HEK293 (cell line): ENCODE measurements at regions not wholly inside any gene's neighbourhood (a gene's known extent, or its start where the extent isn't known, plus 50 kb on each side); places are given as distances from the start of the nearest gene placed in this dataset.
A peak's percentile ranks its signal among the peaks of the same experiment; 100 is the strongest.

Source experiments
- CTCF ChIA-PET: fragments of 350-600 bp; formaldehyde crosslinking; extraction: SDS; loops from one replicate; lab custom pipeline; 2021; ENCODE audit warnings: antibody characterized with exemption; lab: Yijun Ruan, JAX
- POLR2A ChIA-PET: fragments of 300-600 bp; formaldehyde crosslinking; extraction: SDS; loops from one replicate; lab custom pipeline; 2020; ENCODE audit warnings: antibody characterized with exemption, inconsistent platforms; lab: Yijun Ruan, JAX
- H3K27ac ChIP-seq: fragments of 200-500 bp; sonication (Bioruptor generic); 2 replicates; pipeline ENCODE4 v1.5.1; 2014; ENCODE audit warnings: low read depth, low read length, control low read depth, inconsistent platforms; ENCODE audit errors: extremely low read depth
- H3K36me3 ChIP-seq, 2 experiments: fragments of 200-500 bp in 1 of 2; sonication (Bioruptor generic) in 1 of 2; 1 replicate in 1 of 2; 2 replicates in 1 of 2; pipeline ENCODE4 v1.5.1; 2014 to 2017; ENCODE audit warnings: inconsistent platforms in 2 of 2, low read length in 2 of 2; ENCODE audit not compliant: control insufficient read depth in 2 of 2, insufficient read depth in 1 of 2
- H3K4me1 ChIP-seq: fragments of 200-500 bp; sonication (Bioruptor generic); 2 replicates; pipeline ENCODE4 v1.5.1; 2014; ENCODE audit warnings: mild to moderate bottlenecking, low read length, inconsistent platforms; ENCODE audit not compliant: control insufficient read depth, insufficient read depth
- H3K4me3 ChIP-seq: 2 replicates; pipeline ENCODE4 v1.5.1; 2011; ENCODE audit warnings: low read depth, mild to moderate bottlenecking, control low read depth, low read length, moderate library complexity
- H3K9me3 ChIP-seq: fragments of 200-500 bp; sonication (Bioruptor generic); 2 replicates; pipeline ENCODE4 v1.5.1; 2014; ENCODE audit warnings: low read depth, low read length, inconsistent platforms; ENCODE audit not compliant: control insufficient read depth, insufficient read depth
- CTCF ChIP-seq: fragments of 450-650 bp; formaldehyde crosslinking; IDR thresholded peaks from 2 replicates; pipeline ENCODE4 v1.5.1; 2016; ENCODE audit warnings: missing biosample characterization, missing genetic modification characterization
- GFI1B ChIP-seq: fragments of 450-650 bp; formaldehyde crosslinking; IDR thresholded peaks from 2 replicates; pipeline ENCODE4 v1.5.1; 2016; ENCODE audit warnings: missing biosample characterization, missing genetic modification characterization
- GLIS2 ChIP-seq: fragments of 450-650 bp; formaldehyde crosslinking; IDR thresholded peaks from 2 replicates; pipeline ENCODE4 v1.5.1; 2016; ENCODE audit warnings: missing biosample characterization, missing genetic modification characterization
- HOXD13 ChIP-seq: sonication (generic); formaldehyde crosslinking; IDR thresholded peaks from 2 replicates; pipeline ENCODE4 v1.8.0; 2022; ENCODE audit warnings: missing genetic modification reagents, borderline replicate concordance
- PRDM6 ChIP-seq: fragments of 450-650 bp; formaldehyde crosslinking; IDR thresholded peaks from 2 replicates; pipeline ENCODE4 v1.5.1; 2017; ENCODE audit warnings: missing biosample characterization, missing genetic modification characterization
- RBAK ChIP-seq: fragments of 450-650 bp; formaldehyde crosslinking; IDR thresholded peaks from 2 replicates; pipeline ENCODE4 v1.5.1; 2016; ENCODE audit warnings: missing biosample characterization, missing genetic modification characterization
- SALL2 ChIP-seq: fragments of 450-650 bp; formaldehyde crosslinking; IDR thresholded peaks from 2 replicates; pipeline ENCODE4 v1.5.0; 2017; ENCODE audit warnings: missing biosample characterization, mild to moderate bottlenecking, missing genetic modification characterization, borderline replicate concordance
- SCRT1 ChIP-seq: fragments of 450-650 bp; formaldehyde crosslinking; IDR thresholded peaks from 2 replicates; pipeline ENCODE4 v1.5.1; 2016; ENCODE audit warnings: missing biosample characterization, missing genetic modification characterization, borderline replicate concordance
- SCRT2 ChIP-seq: fragments of 450-650 bp; formaldehyde crosslinking; IDR thresholded peaks from 2 replicates; pipeline ENCODE4 v1.5.1; 2016; ENCODE audit warnings: missing biosample characterization, missing genetic modification characterization
- YY1 ChIP-seq: fragments of 450-650 bp; formaldehyde crosslinking; IDR thresholded peaks from 2 replicates; pipeline ENCODE4 v1.5.1; 2018; ENCODE audit warnings: missing biosample characterization, missing genetic modification characterization
- ZBTB44 ChIP-seq: fragments of 450-650 bp; IDR thresholded peaks from 2 replicates; pipeline ENCODE4 v1.5.1; 2018; ENCODE audit warnings: missing biosample characterization, mild to moderate bottlenecking, missing genetic modification characterization
- ZBTB6 ChIP-seq: fragments of 450-650 bp; formaldehyde crosslinking; IDR thresholded peaks from 2 replicates; pipeline ENCODE4 v1.5.1; 2017; ENCODE audit warnings: missing biosample characterization, missing genetic modification characterization
- ZBTB7A ChIP-seq: fragments of 450-650 bp; formaldehyde crosslinking; IDR thresholded peaks from 2 replicates; pipeline ENCODE4 v1.5.1; 2016; ENCODE audit warnings: low read depth, missing biosample characterization, missing genetic modification characterization
- ZFP37 ChIP-seq: fragments of 450-650 bp; formaldehyde crosslinking; IDR thresholded peaks from 2 replicates; pipeline ENCODE4 v1.5.1; 2016; ENCODE audit warnings: missing biosample characterization, missing genetic modification characterization
- ZNF10 ChIP-seq: fragments of 450-650 bp; formaldehyde crosslinking; IDR thresholded peaks from 2 replicates; pipeline ENCODE4 v1.5.1; 2017; ENCODE audit warnings: missing biosample characterization, missing genetic modification characterization
- ZNF155 ChIP-seq: fragments of 450-650 bp; formaldehyde crosslinking; IDR thresholded peaks from 2 replicates; pipeline ENCODE4 v1.5.1; 2016; ENCODE audit warnings: missing biosample characterization, missing genetic modification characterization
- ZNF184 ChIP-seq: fragments of 450-650 bp; IDR thresholded peaks from 2 replicates; pipeline ENCODE4 v1.5.1; 2018; ENCODE audit warnings: missing biosample characterization, mild to moderate bottlenecking, missing genetic modification characterization
- ZNF24 ChIP-seq: fragments of 450-650 bp; formaldehyde crosslinking; IDR thresholded peaks from 2 replicates; pipeline ENCODE4 v1.5.1; 2016; ENCODE audit warnings: missing biosample characterization, missing genetic modification characterization
- ZNF266 ChIP-seq: fragments of 450-650 bp; formaldehyde crosslinking; IDR thresholded peaks from 2 replicates; pipeline ENCODE4 v1.5.1; 2016; ENCODE audit warnings: missing biosample characterization, missing genetic modification characterization, low read depth
- ZNF350 ChIP-seq: fragments of 450-650 bp; formaldehyde crosslinking; IDR thresholded peaks from 2 replicates; pipeline ENCODE4 v1.5.0; 2017; ENCODE audit warnings: missing biosample characterization, mild to moderate bottlenecking, missing genetic modification characterization
- ZNF423 ChIP-seq: fragments of 450-650 bp; formaldehyde crosslinking; IDR thresholded peaks from 2 replicates; pipeline ENCODE4 v1.5.1; 2016; ENCODE audit warnings: missing biosample characterization, missing genetic modification characterization
- ZNF433 ChIP-seq: fragments of 450-650 bp; formaldehyde crosslinking; IDR thresholded peaks from 2 replicates; pipeline ENCODE4 v1.5.1; 2016; ENCODE audit warnings: missing biosample characterization, missing genetic modification characterization, low read depth
- ZNF473 ChIP-seq: fragments of 450-650 bp; formaldehyde crosslinking; IDR thresholded peaks from 2 replicates; pipeline ENCODE4 v1.5.1; 2017; ENCODE audit warnings: missing biosample characterization, missing genetic modification characterization
- ZNF629 ChIP-seq: fragments of 450-650 bp; formaldehyde crosslinking; IDR thresholded peaks from 2 replicates; pipeline ENCODE4 v1.5.1; 2017; ENCODE audit warnings: missing biosample characterization, missing genetic modification characterization
- ZNF654 ChIP-seq: fragments of 450-650 bp; formaldehyde crosslinking; IDR thresholded peaks from 2 replicates; pipeline ENCODE4 v1.5.1; 2016; ENCODE audit warnings: low read depth, missing biosample characterization, missing genetic modification characterization
- ZNF664 ChIP-seq: fragments of 450-650 bp; formaldehyde crosslinking; IDR thresholded peaks from 2 replicates; pipeline ENCODE4 v1.5.1; 2016; ENCODE audit warnings: missing biosample characterization, missing genetic modification characterization
- ZNF777 ChIP-seq: fragments of 450-650 bp; formaldehyde crosslinking; IDR thresholded peaks from 2 replicates; pipeline ENCODE4 v1.5.1; 2017; ENCODE audit warnings: missing biosample characterization, missing genetic modification characterization, borderline replicate concordance
- ZSCAN5A ChIP-seq: fragments of 450-650 bp; formaldehyde crosslinking; IDR thresholded peaks from 2 replicates; pipeline ENCODE4 v1.5.1; 2016; ENCODE audit warnings: missing biosample characterization, missing genetic modification characterization
- TF ChIP-seq, protein P1 (sequence below): fragments of 450-650 bp; formaldehyde crosslinking; IDR thresholded peaks from 2 replicates; pipeline ENCODE4 v1.5.1; 2016; ENCODE audit warnings: missing biosample characterization, missing genetic modification characterization
- TF ChIP-seq, protein P2 (sequence below): fragments of 450-650 bp; formaldehyde crosslinking; IDR thresholded peaks from 2 replicates; pipeline ENCODE4 v1.5.1; 2016; ENCODE audit warnings: missing biosample characterization, missing genetic modification characterization

DNA sequence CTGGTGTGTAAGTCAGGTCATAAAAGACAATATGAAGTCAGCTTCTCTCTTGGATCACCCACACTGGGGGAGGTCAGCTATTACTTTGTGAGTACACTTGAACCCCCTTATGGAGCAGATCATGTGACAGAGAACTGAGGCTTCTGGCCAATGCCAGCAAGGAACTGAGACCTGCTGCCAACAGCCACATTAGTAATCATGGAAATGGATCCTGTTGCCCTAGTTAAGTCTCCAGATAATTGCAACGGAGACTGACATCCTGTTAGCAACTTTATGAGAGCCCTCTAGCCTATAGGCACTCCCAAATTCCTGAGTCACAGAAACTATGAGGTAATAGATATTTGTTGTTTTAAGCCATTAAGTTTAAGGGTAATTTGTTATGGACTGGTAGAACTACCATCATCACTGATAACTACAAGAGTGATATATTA is 110.4 kb upstream of the GMNC start:
- H3K9me3 ChIP-seq: no peaks in the 10 kb centered on the region
- ChIA-PET POLR2A (no interaction called here), CTCF (interaction anchor here (0.5 kb wide), 1 partner anchor 139 kb away, joined by 3 read pairs; no protein-coding TSS in a partner anchor)
- H3K27ac ChIP-seq: no peak overlapping the region
- no peaks in the 10 kb centered on the region; the same call in none of the 2 replicates for H3K4me1 ChIP-seq
- no peak overlapping the region for H3K4me3 ChIP-seq
- H3K36me3 ChIP-seq: no peaks in the 10 kb centered on the region
- TF ChIP-seq GLIS2 (tag by site-specific recombination): peak; percentile 81
- peak; percentile 96 for TF ChIP-seq PRDM6 (tag by site-specific recombination)
- no peak for TF ChIP-seq RBAK (tag by site-specific recombination)
- no peak for TF ChIP-seq CTCF (tag by site-specific recombination)
- TF ChIP-seq ZNF423 (tag by site-specific recombination): no peak
- TF ChIP-seq ZFP37: 0 out of 2 replicates have a peak, but pooled peaks have one; percentile 38
- TF ChIP-seq YY1: no peak
- TF ChIP-seq ZNF350 (tag by site-specific recombination): no peak
- TF ChIP-seq, protein P1, sequence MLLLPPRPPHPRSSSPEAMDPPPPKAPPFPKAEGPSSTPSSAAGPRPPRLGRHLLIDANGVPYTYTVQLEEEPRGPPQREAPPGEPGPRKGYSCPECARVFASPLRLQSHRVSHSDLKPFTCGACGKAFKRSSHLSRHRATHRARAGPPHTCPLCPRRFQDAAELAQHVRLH (tag by site-specific recombination): peak; percentile 91
- TF ChIP-seq ZNF433: no peak
- no peak for TF ChIP-seq ZNF654 (tag by site-specific recombination)
- no peak for TF ChIP-seq ZNF473 (tag by site-specific recombination)
- peak; percentile 86; the same call in 1 of the 2 replicates for TF ChIP-seq SCRT1
- TF ChIP-seq HOXD13 (CRISPR knock-in tag): no peak
- TF ChIP-seq ZNF155: no peak
- TF ChIP-seq ZNF664 (tag by site-specific recombination): peak; percentile 8; the same call in 1 of the 2 replicates
- TF ChIP-seq ZNF629: peak; percentile 96
- peak; percentile 78 for TF ChIP-seq GFI1B
- no peak for TF ChIP-seq SALL2 (tag by site-specific recombination)
- TF ChIP-seq SCRT2 (tag by site-specific recombination): peak; percentile 85
- TF ChIP-seq, protein P2, sequence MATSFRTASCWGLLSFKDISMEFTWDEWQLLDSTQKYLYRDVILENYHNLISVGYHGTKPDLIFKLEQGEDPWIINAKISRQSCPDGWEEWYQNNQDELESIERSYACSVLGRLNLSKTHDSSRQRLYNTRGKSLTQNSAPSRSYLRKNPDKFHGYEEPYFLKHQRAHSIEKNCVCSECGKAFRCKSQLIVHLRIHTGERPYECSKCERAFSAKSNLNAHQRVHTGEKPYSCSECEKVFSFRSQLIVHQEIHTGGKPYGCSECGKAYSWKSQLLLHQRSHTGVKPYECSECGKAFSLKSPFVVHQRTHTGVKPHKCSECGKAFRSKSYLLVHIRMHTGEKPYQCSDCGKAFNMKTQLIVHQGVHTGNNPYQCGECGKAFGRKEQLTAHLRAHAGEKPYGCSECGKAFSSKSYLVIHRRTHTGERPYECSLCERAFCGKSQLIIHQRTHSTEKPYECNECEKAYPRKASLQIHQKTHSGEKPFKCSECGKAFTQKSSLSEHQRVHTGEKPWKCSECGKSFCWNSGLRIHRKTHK: no peak
- TF ChIP-seq ZBTB7A (tag by site-specific recombination): no peak
- peak; percentile 13; the same call in 1 of the 2 replicates for TF ChIP-seq ZBTB6 (tag by site-specific recombination)
- no peak for TF ChIP-seq ZNF777 (tag by site-specific recombination)
- no peak for TF ChIP-seq ZNF266
- peak; percentile 58; the same call in 1 of the 2 replicates for TF ChIP-seq ZNF10
- peak; percentile 91 for TF ChIP-seq ZBTB44 (tag by site-specific recombination)
- peak; percentile 93 for TF ChIP-seq ZNF24 (tag by site-specific recombination)
- TF ChIP-seq ZSCAN5A (tag by site-specific recombination): no peak
- TF ChIP-seq ZNF184 (tag by site-specific recombination): peak; percentile 9; the same call in 1 of the 2 replicates
